Fibroblast of upper back skin (primary cell): ENCODE measurements at regions not wholly inside any gene's neighbourhood (a gene's known extent, or its start where the extent isn't known, plus 50 kb on each side); places are given as distances from the start of the nearest gene placed in this dataset.
"Not testable (repeated sequence)": the region's sequence is repeated elsewhere in the genome, so short reads cannot be mapped to it uniquely, and the experiment has no call there.

ENCODE experiments used
- DNase-seq: peaks from one replicate; pipeline ENCODE4 v3.0.0-alpha.2; 2013

GRCh38 chr1:200496937-200497336 lies 87.1 kb upstream of the ZNF281 start:
- DNase-seq = no peak

GRCh38 chr1:200495901-200496300 lies 86.1 kb upstream of the ZNF281 start:
- no peak for DNase-seq

- DNase-seq = peak; percentile 57
These were observed 83.5 kb upstream of the ZNF281 start for GRCh38 chr1:200493344-200493743.

- DNase-seq = no peak
These were observed 81.3 kb upstream of the ZNF281 start for GRCh38 chr1:200491103-200491502.

GRCh38 chr1:200490183-200490582 lies 80.3 kb upstream of the ZNF281 start:
- no peak for DNase-seq

- DNase-seq = peak; percentile 88
These were observed 78.7 kb upstream of the ZNF281 start for GRCh38 chr1:200488375-200489165.

GRCh38 chr1:200487650-200488049 lies 77.8 kb upstream of the ZNF281 start:
- no peak for DNase-seq

- no peak for DNase-seq
These were observed 76.8 kb upstream of the ZNF281 start for GRCh38 chr1:200486634-200487033.

GRCh38 chr1:200484438-200484946 lies 74.7 kb upstream of the ZNF281 start:
- DNase-seq = not testable (repeated sequence)

- peak; percentile 99 for DNase-seq
These were observed 73.8 kb upstream of the ZNF281 start for GRCh38 chr1:200483491-200484143.

- no peak for DNase-seq
These were observed 71.1 kb upstream of the ZNF281 start for GRCh38 chr1:200480964-200481363.

- peak; percentile 35 for DNase-seq
These were observed 70.0 kb upstream of the ZNF281 start for GRCh38 chr1:200479816-200480215.

GRCh38 chr1:200478945-200479558 lies 69.2 kb upstream of the ZNF281 start:
- no peak for DNase-seq

- DNase-seq = no peak
These were observed 68.4 kb upstream of the ZNF281 start for GRCh38 chr1:200478239-200478623.

GRCh38 chr1:200474633-200475032 lies 64.8 kb upstream of the ZNF281 start:
- no peak for DNase-seq

GRCh38 chr1:200473698-200474371 lies 64.0 kb upstream of the ZNF281 start:
- DNase-seq = peak; percentile 48

- no peak for DNase-seq
These were observed 61.9 kb upstream of the ZNF281 start for GRCh38 chr1:200471739-200472138.

- DNase-seq = no peak
These were observed 58.6 kb upstream of the ZNF281 start for GRCh38 chr1:200468264-200469001.

GRCh38 chr1:200464784-200465400 lies 55.1 kb upstream of the ZNF281 start:
- peak; percentile 26 for DNase-seq
